ENCODE measurements at regions not wholly inside any gene's neighbourhood (a gene's known extent, or its start where the extent isn't known, plus 50 kb on each side); places are given as distances from the start of the nearest gene placed in this dataset.

- TF ChIP-seq CTCF (IDR thresholded peaks at IDR 0.05) (no peak), POLR2A (IDR thresholded peaks at IDR 0.05) (no peak)
- intact Hi-C loops (cut with DNase I; ENCODE audit: low total_unique reads) = no loop called here
Measured at GRCh38 chr9:31124389-31124788, 1260.1 kb upstream of the ACO1 start.

GRCh38 chr9:31135567-31135966, 1248.9 kb upstream of the ACO1 start:
- no peak for DNase-seq
- H3K27me3 ChIP-seq = no peaks in the 10 kb centered on the region
- no peak overlapping the region for H3K4me3 ChIP-seq
- WGBS, 2 donors = 57 to 73% methylated on average over 3 of the region's 3 CpGs
- H3K9me3 ChIP-seq = no peaks in the 10 kb centered on the region
- H3K36me3 ChIP-seq (ENCODE audit: low read depth, missing control alignments) = no peaks in the 10 kb centered on the region
- intact Hi-C loops (cut with DNase I; ENCODE audit: low total_unique reads) = no loop called here
- H3K27ac ChIP-seq = no peak overlapping the region
- no peaks in the 10 kb centered on the region for H3K4me1 ChIP-seq
- TF ChIP-seq CTCF (IDR thresholded peaks at IDR 0.05) = no peak
- no peak for TF ChIP-seq POLR2A (IDR thresholded peaks at IDR 0.05)

More at GRCh38 chr9:31124389-31124788, 1260.1 kb upstream of the ACO1 start:
- Histone ChIP-seq H3K9me3 (no peaks in the 10 kb centered on the region), H3K36me3 (ENCODE audit: low read depth, missing control alignments) (no peaks in the 10 kb centered on the region), H3K4me3 (no peak overlapping the region), H3K4me1 (no peaks in the 10 kb centered on the region), H3K27me3 (no peaks in the 10 kb centered on the region), H3K27ac (no peak overlapping the region)
- no peak for DNase-seq
- 76 to 80% methylated on average over 1 of the region's 1 CpG for WGBS, 2 donors

GRCh38 chr9:31136524-31136923, 1247.9 kb upstream of the ACO1 start:
- Histone ChIP-seq H3K4me3 (no peak overlapping the region), H3K27ac (no peak overlapping the region), H3K4me1 (no peaks in the 10 kb centered on the region), H3K27me3 (no peaks in the 10 kb centered on the region), H3K36me3 (ENCODE audit: low read depth, missing control alignments) (no peaks in the 10 kb centered on the region), H3K9me3 (no peaks in the 10 kb centered on the region)
- no peak for TF ChIP-seq POLR2A (IDR thresholded peaks at IDR 0.05)
- no peak for TF ChIP-seq CTCF (IDR thresholded peaks at IDR 0.05)
- WGBS, 2 donors = 87 to 94% methylated on average over 2 of the region's 2 CpGs
- DNase-seq = no peak
- intact Hi-C loops (cut with DNase I; ENCODE audit: low total_unique reads) = no loop called here

GRCh38 chr9:31137176-31138160, 1247.0 kb upstream of the ACO1 start:
- Histone ChIP-seq H3K27ac (no peak overlapping the region), H3K36me3 (ENCODE audit: low read depth, missing control alignments) (no peaks in the 10 kb centered on the region), H3K4me3 (no peak overlapping the region), H3K27me3 (no peaks in the 10 kb centered on the region), H3K9me3 (no peaks in the 10 kb centered on the region), H3K4me1 (no peaks in the 10 kb centered on the region)
- TF ChIP-seq POLR2A (IDR thresholded peaks at IDR 0.05) = no peak
- TF ChIP-seq CTCF (IDR thresholded peaks at IDR 0.05) = no peak
- WGBS, 2 donors = 47% methylated on average over 6 of the region's 6 CpGs
- intact Hi-C loops (cut with DNase I; ENCODE audit: low total_unique reads) = no loop called here
- DNase-seq = no peak

Data from testis (tissue), 2 donors.